PC-3 (cell line): ENCODE measurements at regions not wholly inside any gene's neighbourhood (a gene's known extent, or its start where the extent isn't known, plus 50 kb on each side); places are given as distances from the start of the nearest gene placed in this dataset.
A peak's percentile ranks its signal among the peaks of the same experiment; 100 is the strongest.

ENCODE experiments used
- ATAC-seq: fragments of 200-7000 bp; cut with Tn5 transposase; 2 replicates; pipeline ENCODE4 v1.9.1; 2020; ENCODE audit warnings: mild to moderate bottlenecking, moderate library complexity
- BruUV-seq: library from RNA; stranded (reverse); fragments of 400-500 nt; replicated peaks from 2 replicates; lab custom pipeline; 2021; lab: Mats Ljungman, UMichigan
- CTCF ChIA-PET: fragments of 300-600 bp; sonication (Branson Sonifier 250); formaldehyde crosslinking; loops from one replicate; lab custom pipeline; 2022; ENCODE audit warnings: antibody characterized with exemption; lab: Charles Lee
- POLR2A ChIA-PET: fragments of 300-600 bp; sonication (Branson Sonifier 250); formaldehyde crosslinking; loops from one replicate; lab custom pipeline; 2022; ENCODE audit warnings: antibody characterized with exemption; ENCODE audit not compliant: unreplicated experiment; lab: Charles Lee
- DNase-seq: peaks from one replicate; pipeline ENCODE4 v3.0.0-alpha.2; 2015
- H2AFZ ChIP-seq: fragments of 300-600 bp; sonication (generic); 2 replicates; pipeline ENCODE4 v1.6.0; 2016; ENCODE audit warnings: antibody characterized with exemption, low read length
- H3F3A ChIP-seq: fragments of 300-600 bp; sonication (generic); one replicate; pipeline ENCODE4 v1.6.0; 2017; ENCODE audit warnings: antibody characterized with exemption, low read length, control low read depth, mild to moderate bottlenecking; ENCODE audit not compliant: unreplicated experiment
- H3K27ac ChIP-seq: fragments of 300-600 bp; sonication (generic); 2 replicates; pipeline ENCODE4 v1.5.1; 2016; ENCODE audit warnings: mild to moderate bottlenecking, low read length
- H3K27me3 ChIP-seq: fragments of 300-600 bp; sonication (generic); 2 replicates; pipeline ENCODE4 v1.6.1; 2016; ENCODE audit warnings: low read length, mixed read lengths
- H3K36me3 ChIP-seq: fragments of 300-600 bp; sonication (generic); 2 replicates; pipeline ENCODE4 v1.6.1; 2016; ENCODE audit warnings: low read depth, mixed run types, low read length, mixed read lengths
- H3K4me1 ChIP-seq: fragments of 300-600 bp; sonication (generic); 2 replicates; pipeline ENCODE4 v1.5.1; 2016; ENCODE audit warnings: low read length; ENCODE audit not compliant: insufficient read depth
- H3K4me2 ChIP-seq: fragments of 300-600 bp; sonication (generic); 2 replicates; pipeline ENCODE4 v1.6.0; 2016; ENCODE audit warnings: low read length
- H3K4me3 ChIP-seq: fragments of 300-600 bp; sonication (generic); 2 replicates; pipeline ENCODE4 v1.5.1; 2016; ENCODE audit warnings: mild to moderate bottlenecking, low read length, mixed read lengths
- H3K79me2 ChIP-seq: fragments of 300-600 bp; sonication (generic); 2 replicates; pipeline ENCODE4 v1.6.1; 2017; ENCODE audit warnings: low read length, mixed read lengths
- H3K9ac ChIP-seq: fragments of 300-600 bp; sonication (generic); 2 replicates; pipeline ENCODE4 v1.6.0; 2016; ENCODE audit warnings: mild to moderate bottlenecking, low read length
- H3K9me2 ChIP-seq: fragments of 300-600 bp; sonication (generic); replicated peaks from 2 replicates; pipeline ENCODE4 v1.6.1; 2016; ENCODE audit warnings: mixed run types, low read length, mixed read lengths
- H3K9me3 ChIP-seq: fragments of 300-600 bp; sonication (generic); 2 replicates; pipeline ENCODE4 v1.6.1; 2016; ENCODE audit warnings: low read length, mixed read lengths
- H4K20me1 ChIP-seq: fragments of 300-600 bp; sonication (generic); 2 replicates; pipeline ENCODE4 v1.6.1; 2016; ENCODE audit warnings: low read length, mixed read lengths
- CTCF ChIP-seq: fragments of 300-600 bp; sonication (generic); conservative IDR thresholded peaks from 2 replicates; pipeline ENCODE4 v1.5.1; 2017; ENCODE audit warnings: antibody characterized with exemption, low read depth, mild to moderate bottlenecking, low read length
- EZH2 ChIP-seq: fragments of 300-600 bp; sonication (generic); IDR thresholded peaks from one replicate; pipeline ENCODE4 v1.6.1; 2017; ENCODE audit warnings: antibody characterized with exemption, mild to moderate bottlenecking, low read length; ENCODE audit not compliant: unreplicated experiment
- EZH2phosphoT487 ChIP-seq: fragments of 300-600 bp; sonication (generic); IDR thresholded peaks from 2 replicates; pipeline ENCODE4 v1.6.1; 2018; ENCODE audit warnings: mild to moderate bottlenecking, antibody characterized with exemption, low read length, borderline replicate concordance
- intact Hi-C: fragments of 100-400 bp; cut with micrococcal nuclease; formaldehyde crosslinking; loops from 2 replicates; pipeline ENCODE4 v1.9.0; 2023

GRCh38 chr18:27869735-27870134, 307.2 kb downstream of the CDH2 start:
- Histone ChIP-seq H3K27ac (no peak overlapping the region), H3K36me3 (no peaks in the 10 kb centered on the region), H3K27me3 (no peaks in the 10 kb centered on the region), H2AFZ (no peak overlapping the region), H3K9me2 (no peaks in the 10 kb centered on the region), H3K9me3 (no peaks in the 10 kb centered on the region), H3K4me2 (no peak overlapping the region), H4K20me1 (no peaks in the 10 kb centered on the region), H3K9ac (no peak overlapping the region), H3K4me3 (no peak overlapping the region), H3F3A (no peaks in the 10 kb centered on the region), H3K4me1 (no peaks in the 10 kb centered on the region), H3K79me2 (no peaks in the 10 kb centered on the region)
- CTCF ChIA-PET: no interaction called here
- no peak for DNase-seq
- BruUV-seq: no TSS peak
- intact Hi-C loops: loop anchor here (2.0 kb wide), 1 partner anchor 143 kb away; no protein-coding TSS in a partner anchor
- POLR2A ChIA-PET: no interaction called here
- no peak for TF ChIP-seq EZH2phosphoT487
- TF ChIP-seq CTCF: no peak
- TF ChIP-seq EZH2: no peak
- ATAC-seq: no peak

- 0 out of 2 replicates have a peak, but pooled peaks have one; percentile 35 for ATAC-seq
- Histone ChIP-seq H3K4me2 (no peak overlapping the region), H3K9ac (no peak overlapping the region), H3K79me2 (no peaks in the 10 kb centered on the region), H4K20me1 (no peaks in the 10 kb centered on the region), H3K4me3 (no peak overlapping the region), H3F3A (no peaks in the 10 kb centered on the region), H3K9me2 (no peaks in the 10 kb centered on the region), H3K27me3 (no peaks in the 10 kb centered on the region), H3K9me3 (no peaks in the 10 kb centered on the region), H3K36me3 (no peaks in the 10 kb centered on the region), H3K4me1 (no peaks in the 10 kb centered on the region), H3K27ac (no peak overlapping the region), H2AFZ (no peak overlapping the region)
- CTCF ChIA-PET: no interaction called here
- BruUV-seq: no TSS peak
- TF ChIP-seq EZH2 (no peak), EZH2phosphoT487 (no peak), CTCF (no peak)
- intact Hi-C loops: no loop called here
- peak; percentile 19 for DNase-seq
- POLR2A ChIA-PET: interaction anchor here (0.5 kb wide), 1 partner anchor 723 kb away, joined by 4 read pairs; no protein-coding TSS in a partner anchor
Observed at GRCh38 chr18:27865431-27865830, 311.5 kb downstream of the CDH2 start.

GRCh38 chr18:27863780-27864430, 313.0 kb downstream of the CDH2 start:
- no peaks in the 10 kb centered on the region for H3K27me3 ChIP-seq
- CTCF ChIA-PET: no interaction called here
- H3K4me3 ChIP-seq: no peak overlapping the region
- BruUV-seq: no TSS peak
- no peaks in the 10 kb centered on the region for H4K20me1 ChIP-seq
- no peak overlapping the region for H3K9ac ChIP-seq
- no peaks in the 10 kb centered on the region for H3K4me1 ChIP-seq
- POLR2A ChIA-PET: no interaction called here
- no peak overlapping the region for H3K4me2 ChIP-seq
- H3F3A ChIP-seq: no peaks in the 10 kb centered on the region
- H3K9me3 ChIP-seq: no peaks in the 10 kb centered on the region
- intact Hi-C loops: no loop called here
- H3K9me2 ChIP-seq: no peaks in the 10 kb centered on the region
- DNase-seq: no peak
- TF ChIP-seq CTCF (no peak), EZH2phosphoT487 (no peak), EZH2 (no peak)
- ATAC-seq: no peak
- H2AFZ ChIP-seq: no peak overlapping the region
- no peaks in the 10 kb centered on the region for H3K79me2 ChIP-seq
- no peaks in the 10 kb centered on the region for H3K36me3 ChIP-seq
- H3K27ac ChIP-seq: no peak overlapping the region
